NCI-H1105 (cell line): ENCODE measurements at regions not wholly inside any gene's neighbourhood (a gene's known extent, or its start where the extent isn't known, plus 50 kb on each side); places are given as distances from the start of the nearest gene placed in this dataset.

ENCODE experiments used
- DNase-seq: peaks from one replicate; lab custom pipeline; 2025; lab: John Stamatoyannopoulos, UW

DNA sequence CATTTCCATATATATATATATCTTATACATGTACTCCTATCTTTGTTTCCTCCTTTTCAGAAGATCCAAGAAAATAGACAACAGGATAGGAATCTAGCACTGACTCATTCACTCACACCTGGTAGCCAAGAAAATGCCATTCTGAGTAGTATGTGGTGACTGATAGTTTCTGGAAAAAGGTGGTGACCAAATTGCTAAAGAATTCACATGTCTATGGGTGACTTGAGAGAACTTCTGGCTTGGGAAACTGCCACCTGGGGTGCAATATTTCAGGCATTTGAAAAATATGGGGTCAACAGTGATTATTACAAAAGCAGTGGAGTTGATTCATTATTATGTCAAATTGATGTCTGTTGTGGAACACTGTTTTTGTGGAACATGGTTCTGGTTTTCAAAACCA is 605.1 kb downstream of the PCDH18 start:
- no peak for DNase-seq

DNA sequence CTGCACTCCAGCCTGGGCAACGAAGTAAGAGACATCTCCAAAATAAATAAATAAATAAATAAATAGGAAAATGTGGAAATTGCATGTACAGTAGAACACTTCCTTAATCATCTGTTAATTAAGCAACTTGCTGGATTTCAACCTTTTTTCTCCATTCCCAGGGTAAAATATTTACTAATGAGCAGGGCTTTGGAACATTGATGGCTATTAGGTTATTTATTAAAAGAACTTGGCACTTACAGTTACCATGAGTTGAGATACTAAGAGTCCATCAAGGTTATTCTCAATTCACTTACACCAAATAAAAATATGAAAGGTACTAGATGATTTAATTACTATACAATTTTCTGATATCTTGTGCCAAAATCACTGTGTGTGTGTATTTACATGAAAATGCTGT is 607.1 kb downstream of the PCDH18 start:
- no peak for DNase-seq

DNA sequence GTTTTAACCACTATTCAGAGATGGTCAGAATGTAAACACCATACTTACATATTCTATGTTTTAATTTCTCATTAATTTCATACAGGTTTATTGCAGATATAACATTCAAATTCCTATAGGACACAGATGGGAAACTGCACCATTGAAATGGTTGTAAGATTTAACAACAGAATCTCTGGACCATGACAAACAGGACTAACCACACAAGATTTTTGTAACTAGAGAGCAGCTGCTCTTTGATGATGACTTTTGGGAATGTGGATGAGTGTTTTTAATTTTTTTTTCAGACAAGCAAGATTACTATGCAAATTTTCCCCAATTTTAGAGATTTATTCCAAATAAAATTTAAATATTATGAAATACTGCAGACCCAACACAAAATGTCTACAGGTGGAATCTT is 610.2 kb downstream of the PCDH18 start:
- no peak for DNase-seq

DNA sequence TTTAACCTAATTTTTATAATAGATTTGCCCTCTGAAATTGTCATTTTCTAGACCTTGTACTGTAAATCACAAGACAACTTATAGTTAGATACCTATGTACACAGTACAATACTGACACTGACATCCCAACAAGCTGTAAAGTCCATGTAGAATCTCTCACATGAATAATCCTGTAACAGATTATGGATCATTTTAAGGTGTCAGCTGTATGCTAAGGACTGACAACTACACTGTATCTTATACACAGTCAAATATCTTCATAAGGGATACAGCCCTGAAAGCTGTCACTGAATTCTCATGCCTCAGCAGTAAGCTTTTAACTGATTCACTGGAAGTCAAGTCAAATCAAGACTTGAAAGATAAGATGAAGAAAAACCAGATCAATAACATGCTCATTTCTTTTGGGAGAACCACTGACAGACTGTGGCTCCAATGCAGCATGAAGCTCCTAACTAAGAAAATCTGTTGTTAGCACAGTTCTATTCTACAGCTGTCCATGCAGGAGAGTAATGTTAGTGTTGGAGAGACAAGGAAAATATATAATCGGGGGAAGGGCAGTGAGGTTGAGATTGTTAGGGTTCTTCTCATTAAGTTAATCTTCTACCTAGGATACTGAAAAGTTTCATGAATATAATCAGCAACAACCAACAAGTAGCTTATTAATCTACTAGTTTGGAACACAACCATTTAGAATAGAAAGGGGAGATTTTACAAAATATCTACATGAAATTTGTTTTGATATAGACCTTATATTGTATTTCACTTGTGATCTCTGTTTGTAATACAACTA is 612.0 kb downstream of the PCDH18 start:
- DNase-seq = no peak

DNA sequence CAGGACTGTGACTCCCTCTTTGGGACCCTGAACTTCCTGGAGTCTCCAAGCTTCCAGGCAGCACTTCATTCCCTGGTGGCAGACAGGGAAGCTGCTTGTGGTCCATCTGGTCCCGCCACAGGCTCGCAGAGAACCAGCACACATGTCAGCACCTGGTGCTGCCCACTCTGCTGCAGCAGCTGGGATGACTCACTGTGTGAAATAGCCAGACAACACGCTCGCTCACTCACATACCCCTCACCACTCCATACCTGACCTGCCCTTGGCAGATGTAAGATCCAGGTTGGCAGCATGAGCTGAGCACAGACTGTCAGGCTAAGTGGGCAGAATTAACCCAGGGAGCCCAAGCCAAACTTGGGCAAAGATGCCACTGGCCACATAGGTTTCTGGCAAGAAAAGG is 613.5 kb downstream of the PCDH18 start:
- DNase-seq = no peak

DNA sequence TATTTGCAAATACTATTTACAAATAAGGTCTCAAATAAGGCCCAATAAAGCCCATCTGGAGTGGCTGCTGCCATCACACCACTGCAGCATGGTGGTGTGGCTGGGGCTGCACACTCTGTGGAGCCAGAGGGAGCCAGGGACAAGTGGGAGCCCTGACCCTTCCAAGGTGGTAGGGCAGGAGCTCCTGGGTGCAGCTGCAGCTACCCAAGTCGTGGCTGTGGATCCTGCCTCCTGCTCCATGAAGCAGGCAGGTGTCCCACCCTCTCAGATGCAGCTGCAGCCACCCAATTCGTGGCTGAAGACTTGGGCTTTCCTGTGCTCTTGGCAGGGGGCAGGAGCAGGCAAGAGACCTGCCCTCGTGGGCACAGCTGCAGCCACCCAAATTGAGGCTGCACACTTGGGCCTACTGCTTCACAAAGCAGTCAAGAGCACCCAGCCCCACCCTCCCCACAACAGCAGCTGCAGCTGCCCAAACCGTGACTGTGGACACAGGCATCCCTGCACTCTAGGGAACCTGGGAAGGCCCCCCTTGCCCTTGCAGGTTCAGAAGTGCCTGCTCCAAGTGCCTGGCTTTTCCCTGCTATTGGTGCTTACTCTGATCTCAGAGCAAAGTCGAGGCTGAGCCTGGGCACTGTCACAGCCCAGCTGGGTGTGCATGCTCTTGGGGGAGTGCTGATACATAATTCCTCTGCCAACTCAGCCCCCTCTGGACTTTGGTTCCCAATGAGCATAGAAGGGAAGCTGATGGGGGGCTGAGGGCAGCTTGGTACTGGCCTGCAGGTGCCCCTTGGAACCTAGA is 614.8 kb downstream of the PCDH18 start:
- no peak for DNase-seq

DNA sequence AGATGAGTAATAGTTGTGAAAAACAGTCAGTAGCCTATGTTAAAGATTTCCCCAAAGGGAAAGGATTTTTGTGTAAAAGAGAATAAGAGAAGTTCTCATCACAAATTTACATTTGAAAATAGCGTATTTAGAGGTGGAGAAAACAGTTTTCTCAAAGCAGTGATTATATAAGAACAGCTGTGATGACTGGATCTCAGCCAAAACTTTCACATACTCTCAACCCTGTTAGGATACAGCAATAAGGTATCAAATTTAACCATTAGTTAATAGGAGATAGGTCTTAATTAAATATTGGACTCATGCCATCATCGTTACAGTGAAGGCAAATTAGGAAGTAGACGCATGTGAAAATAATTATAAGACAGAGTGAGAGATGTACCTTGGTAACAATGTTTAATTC is 622.7 kb downstream of the PCDH18 start:
- peak; percentile 80 for DNase-seq

DNA sequence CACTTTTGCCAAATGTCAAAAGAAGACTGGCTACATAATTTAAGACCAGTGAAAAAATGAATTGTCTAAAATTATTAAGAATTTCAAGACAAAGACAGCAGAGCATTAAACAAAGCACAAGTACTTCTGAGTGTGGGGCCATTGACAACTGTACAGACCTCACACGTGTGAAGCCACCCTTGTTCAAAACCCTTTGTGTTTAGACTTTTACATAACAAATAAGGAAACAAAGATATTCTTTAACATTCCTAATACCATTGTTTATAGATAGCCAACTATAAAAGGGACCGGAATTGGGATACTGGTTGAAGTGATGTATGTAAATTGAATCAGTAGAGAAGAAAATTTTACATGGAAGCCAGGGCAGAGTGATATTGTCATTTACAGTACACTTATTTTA is 624.2 kb downstream of the PCDH18 start:
- DNase-seq = no peak

DNA sequence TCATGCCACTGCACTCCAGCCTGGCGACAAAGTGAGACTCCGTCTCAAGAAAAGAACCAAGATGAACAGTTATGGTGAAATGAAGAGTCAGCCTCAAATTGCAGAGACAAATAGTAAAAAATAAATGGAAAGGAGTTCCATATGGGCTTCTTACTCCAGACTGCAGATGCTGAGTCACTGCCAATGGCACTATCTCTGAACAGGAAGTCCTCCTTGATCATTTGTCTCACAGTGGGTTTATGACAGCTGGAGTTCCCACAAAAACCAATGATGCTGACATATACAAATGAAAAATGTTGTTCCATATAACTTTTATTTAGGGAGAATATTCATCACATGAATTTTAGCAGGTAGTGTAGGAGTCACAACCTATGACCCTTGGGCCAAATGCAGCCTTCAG is 631.6 kb downstream of the PCDH18 start:
- no peak for DNase-seq

DNA sequence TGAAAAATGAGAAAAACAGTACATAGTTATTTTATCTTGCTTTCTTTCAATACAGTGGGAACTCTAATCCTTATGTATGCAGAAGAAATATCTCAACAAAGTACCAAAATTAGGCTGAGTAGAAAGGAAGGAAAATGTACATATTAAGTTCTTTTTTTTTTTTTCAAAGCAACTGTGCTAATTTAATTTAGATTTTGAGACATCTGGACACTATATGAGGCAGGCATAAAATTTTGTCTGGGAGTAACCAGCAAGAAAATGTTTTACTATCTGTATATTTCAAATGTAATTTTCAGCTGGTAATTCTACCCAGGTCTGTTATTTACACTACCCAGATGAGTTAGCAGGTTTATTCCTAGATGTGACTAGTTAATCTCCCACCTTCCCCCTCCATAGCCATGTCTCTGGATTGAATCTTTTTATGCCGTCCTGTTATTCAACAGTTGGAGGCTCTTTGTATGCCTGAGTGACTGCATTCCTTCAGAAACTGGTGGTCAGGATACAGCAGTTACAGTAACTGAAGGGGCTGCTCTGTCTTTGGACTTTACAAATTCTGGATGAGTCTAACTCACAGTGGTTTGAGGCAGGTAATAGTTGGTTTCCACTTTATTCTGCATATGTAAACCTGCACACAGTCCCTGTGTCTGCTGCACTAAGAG is 633.6 kb downstream of the PCDH18 start:
- no peak for DNase-seq

DNA sequence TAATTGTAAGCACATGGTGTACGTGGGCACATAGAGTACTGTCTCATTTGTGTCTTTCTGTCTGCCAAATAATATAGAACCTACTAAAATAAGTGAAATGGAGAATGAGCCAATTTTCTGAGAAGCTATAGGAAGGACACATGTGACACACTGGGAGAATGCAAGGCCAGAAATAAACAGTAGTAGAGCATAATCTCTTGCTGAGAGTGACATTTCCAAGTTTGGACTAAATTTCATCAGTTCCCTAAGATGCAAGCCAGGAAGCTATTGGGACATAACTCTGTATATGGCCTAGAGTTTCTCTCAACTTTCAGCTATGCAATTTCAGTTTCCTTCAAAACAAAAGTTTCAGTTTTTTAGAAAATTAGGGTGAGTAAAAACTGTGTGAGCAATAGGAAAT is 638.7 kb downstream of the PCDH18 start:
- DNase-seq = no peak

DNA sequence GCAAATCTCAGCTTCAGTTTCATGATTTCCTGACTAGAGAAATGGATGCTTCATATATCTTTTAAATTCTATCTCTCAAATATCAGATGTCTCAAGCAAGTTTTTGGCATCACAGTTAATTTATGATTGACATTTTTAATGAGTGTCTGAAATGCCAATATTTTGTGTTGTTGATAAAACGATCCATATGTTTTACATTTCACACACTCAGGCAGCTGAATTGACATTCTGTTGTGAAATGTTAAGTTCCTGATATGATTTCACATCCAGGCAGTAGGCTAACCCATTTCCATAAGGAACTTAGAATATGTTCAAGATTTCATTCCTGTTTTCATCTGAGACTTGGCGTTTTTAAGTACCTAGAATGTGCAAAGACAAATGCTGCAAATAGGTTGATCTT is 650.6 kb downstream of the PCDH18 start:
- DNase-seq = no peak

DNA sequence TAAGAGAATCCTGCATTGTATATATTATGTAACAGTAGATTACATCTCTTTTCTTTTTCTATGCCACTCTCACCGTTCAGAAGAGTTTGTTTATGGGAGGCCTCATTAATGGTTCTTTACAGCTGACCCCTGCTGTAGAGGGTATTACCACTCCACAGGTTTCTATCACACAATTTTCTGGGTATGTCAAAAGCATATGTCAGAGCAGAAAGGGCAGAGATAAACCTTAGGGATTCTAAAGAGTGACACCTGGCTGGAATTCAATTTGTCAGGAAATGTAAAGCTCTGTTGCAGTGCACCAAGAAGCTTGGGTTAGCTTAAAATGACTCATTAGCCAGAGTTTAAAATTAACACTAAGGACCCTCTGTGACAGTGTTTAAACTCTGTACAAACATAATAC is 658.7 kb downstream of the PCDH18 start:
- DNase-seq = no peak

DNA sequence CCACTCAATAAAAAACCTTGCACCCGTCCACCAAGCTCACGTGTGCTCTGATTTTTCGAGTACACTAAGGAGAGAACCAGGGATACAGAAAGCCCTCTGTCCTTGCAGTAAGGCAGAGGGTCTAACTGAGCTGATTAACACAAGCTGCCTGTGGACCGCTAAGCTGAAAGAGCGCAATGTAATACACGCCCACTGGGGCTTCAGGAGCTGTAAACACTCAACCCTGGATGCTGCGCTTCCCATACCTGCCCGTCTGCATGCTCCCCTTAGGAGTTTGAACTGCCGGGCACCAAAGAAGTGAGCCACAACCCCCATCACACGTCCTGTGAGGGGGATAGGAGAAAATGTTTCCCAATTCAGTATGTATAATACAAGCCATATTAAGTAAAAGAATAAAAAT is 664.8 kb downstream of the PCDH18 start:
- no peak for DNase-seq

DNA sequence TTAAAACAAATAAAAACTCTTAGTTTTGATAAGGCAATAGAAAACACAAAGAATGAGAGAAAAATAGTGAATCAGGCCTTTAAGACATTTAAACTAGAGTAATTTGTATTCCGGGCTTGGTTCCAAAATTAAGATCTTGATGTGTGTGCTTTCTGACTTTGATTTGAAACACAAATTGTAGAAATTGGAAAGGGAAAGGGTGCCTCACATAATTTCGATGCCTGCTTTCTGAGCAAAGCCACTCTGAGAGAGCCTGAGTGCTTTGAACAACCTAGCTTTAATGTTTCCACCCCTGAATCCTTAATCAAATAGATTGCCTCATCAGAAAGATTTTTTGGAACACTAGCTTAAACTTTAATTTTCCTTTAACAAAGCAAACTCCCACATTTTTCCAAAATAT is 666.8 kb downstream of the PCDH18 start:
- no peak for DNase-seq

DNA sequence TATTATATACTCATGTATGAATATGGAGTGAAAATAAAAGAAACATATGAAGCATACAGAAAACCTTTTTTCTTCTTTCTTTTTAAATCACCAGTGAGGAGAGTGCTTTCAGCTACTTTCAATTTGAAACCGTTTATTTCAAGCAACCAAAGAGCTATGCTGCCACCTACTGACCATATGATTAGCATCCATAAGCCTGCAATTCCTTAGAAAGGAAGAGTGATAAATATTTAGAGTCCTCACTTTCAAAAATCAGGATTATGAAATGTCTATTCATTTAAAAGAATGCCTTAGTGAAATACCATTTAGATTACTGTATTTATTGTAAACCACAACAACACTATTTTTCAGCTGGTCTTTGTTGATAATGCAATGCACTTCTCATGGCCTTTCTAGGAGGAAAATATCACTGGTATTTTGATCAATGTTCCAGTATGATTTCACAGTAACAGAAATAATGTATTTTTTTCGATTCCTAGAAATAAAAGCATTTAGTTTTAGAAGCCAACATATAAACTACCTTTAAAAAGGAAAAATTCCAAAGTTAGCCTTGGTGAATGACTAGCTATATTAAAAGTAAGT is 667.6 kb downstream of the PCDH18 start:
- peak; percentile 42 for DNase-seq

DNA sequence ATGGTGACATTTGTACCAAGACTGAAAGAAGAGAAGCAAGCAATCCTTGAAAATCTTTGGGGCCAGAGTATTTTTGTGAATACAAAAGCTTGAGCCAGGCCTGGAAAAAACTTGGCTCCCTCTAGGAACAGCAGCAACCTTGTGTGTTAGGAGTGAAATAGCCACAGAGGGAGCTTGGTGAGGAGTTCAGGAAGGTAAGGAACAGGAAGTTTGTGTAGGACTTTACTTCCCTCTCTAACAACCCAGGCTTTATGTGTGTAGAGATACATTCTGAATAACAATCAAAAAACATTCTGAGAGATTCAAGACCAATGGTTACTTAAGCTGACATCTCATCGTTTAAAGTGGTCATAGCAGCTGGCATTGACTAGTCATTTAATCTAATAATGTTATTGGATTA is 668.5 kb downstream of the PCDH18 start:
- DNase-seq = no peak

DNA sequence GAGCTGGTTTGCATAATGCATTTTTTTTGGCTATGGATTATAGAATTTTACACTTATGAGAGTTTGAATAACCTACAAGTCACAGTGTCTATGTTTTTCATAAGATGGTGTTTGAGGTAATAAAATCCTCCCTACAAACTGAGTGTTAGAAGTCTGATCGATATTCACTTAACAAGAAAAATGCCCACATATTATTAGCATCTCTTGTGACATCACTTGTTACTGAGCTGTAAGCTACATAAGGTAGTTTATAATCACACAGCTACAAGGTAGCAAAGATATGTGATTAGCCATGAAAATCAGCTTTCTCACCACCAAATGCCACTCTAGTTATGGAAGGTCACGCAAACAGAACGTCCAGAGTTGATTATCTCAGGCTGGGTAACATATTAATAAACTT is 669.6 kb downstream of the PCDH18 start:
- DNase-seq = no peak

DNA sequence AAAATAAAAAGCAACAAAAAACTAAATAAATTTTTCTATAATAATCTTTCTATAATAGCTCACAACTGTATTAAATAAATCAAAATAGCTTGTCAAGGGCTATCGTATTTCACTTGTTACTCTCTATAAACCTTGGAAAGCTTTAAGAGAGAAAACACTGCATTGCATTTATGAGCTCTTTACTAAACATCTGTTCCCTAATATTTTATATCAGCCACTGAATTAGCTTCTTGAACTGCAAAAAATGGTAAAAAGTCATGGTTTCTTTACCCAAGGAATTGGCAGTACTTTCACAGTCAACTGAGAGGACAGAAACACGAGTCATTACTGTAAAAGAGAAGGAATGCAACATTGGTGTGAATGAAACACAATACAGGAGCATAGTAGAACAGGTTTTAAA is 671.2 kb downstream of the PCDH18 start:
- DNase-seq = no peak

DNA sequence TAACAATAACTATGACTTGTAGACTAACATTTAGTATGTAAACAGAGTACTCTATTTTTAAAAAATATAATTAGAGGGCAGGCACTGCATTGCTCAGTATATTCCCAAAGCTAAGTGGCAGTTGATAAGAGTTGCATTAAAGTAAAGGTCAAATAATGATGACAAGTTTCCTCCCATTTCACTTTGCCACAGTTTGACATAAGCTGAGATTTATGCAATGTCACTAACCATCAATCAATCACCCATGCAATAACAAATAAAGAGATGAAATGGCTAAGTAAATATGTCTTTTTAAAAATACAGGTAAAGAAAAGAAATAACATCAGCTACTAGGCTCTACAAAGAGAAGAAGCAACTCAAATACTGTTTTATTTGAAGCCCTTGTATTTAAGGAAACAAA is 673.4 kb downstream of the PCDH18 start:
- DNase-seq = no peak

DNA sequence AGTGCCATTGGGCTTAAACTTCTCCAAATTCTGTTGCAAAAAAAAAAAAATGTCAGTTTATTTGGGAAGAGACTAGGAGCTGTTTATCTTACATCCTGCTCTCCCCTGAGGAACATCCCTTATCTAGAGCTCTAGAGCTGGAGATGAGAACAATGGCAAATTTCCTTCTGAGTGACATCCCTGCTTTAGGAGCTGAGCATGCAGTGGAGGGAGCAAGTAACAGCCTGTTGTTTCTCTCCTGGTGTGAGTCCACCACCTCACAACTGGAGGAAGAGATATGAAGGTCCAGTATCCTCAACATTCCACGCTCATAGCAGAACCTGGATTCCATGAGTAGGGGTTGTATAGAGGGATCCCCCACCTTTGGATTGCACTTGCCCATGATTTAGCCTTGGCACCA is 676.4 kb downstream of the PCDH18 start:
- DNase-seq = no peak

DNA sequence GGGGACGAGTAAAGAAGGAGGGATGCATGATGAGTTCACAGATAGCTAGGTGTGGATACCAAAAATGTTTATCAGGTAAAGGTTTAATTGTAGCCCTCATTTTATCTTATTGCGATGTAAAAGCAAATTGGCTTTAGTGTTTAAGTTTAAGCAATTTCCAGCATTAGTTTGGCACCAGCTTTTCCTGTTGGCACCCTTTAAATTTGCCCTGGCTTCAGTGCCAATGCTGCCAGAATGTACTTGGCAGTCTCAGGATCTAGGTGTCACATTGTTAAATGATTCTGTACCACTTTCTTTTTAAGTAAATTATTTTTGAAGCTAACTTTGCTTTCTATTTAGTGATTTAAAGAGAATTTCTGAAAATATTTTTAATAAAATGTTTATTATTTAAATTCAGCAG is 681.8 kb downstream of the PCDH18 start:
- no peak for DNase-seq
